Parathyroid adenoma (tissue), 2 donors: ENCODE measurements at regions not wholly inside any gene's neighbourhood (a gene's known extent, or its start where the extent isn't known, plus 50 kb on each side); places are given as distances from the start of the nearest gene placed in this dataset.

Experiments
- H2AFZ ChIP-seq: fragments of 300-600 bp; sonication (generic); one replicate; pipeline ENCODE4 v1.7.0; 2017; ENCODE audit warnings: antibody characterized with exemption, mild to moderate bottlenecking
- H3K27ac ChIP-seq: fragments of 300-600 bp; sonication (generic); one replicate; pipeline ENCODE4 v1.7.0; 2017
- H3K27me3 ChIP-seq: fragments of 300-600 bp; sonication (generic); one replicate; pipeline ENCODE4 v1.7.0; 2017; ENCODE audit warnings: low read length; ENCODE audit not compliant: control insufficient read depth, insufficient read depth
- H3K36me3 ChIP-seq: fragments of 300-600 bp; sonication (generic); one replicate; pipeline ENCODE4 v1.7.0; 2017; ENCODE audit warnings: low read length; ENCODE audit not compliant: control insufficient read depth, insufficient read depth
- H3K4me1 ChIP-seq: fragments of 300-600 bp; sonication (generic); one replicate; pipeline ENCODE4 v1.7.0; 2017; ENCODE audit warnings: control low read depth
- H3K4me2 ChIP-seq: fragments of 300-600 bp; sonication (generic); one replicate; pipeline ENCODE4 v1.7.0; 2017; ENCODE audit warnings: low read length
- H3K4me3 ChIP-seq: fragments of 300-600 bp; sonication (generic); one replicate; pipeline ENCODE4 v1.7.0; 2017; ENCODE audit warnings: low read depth, low read length
- H3K79me2 ChIP-seq: fragments of 300-600 bp; sonication (generic); one replicate; pipeline ENCODE4 v1.7.0; 2017; ENCODE audit warnings: control low read depth
- H3K9ac ChIP-seq: fragments of 300-600 bp; sonication (generic); one replicate; pipeline ENCODE4 v1.7.0; 2017; ENCODE audit warnings: mild to moderate bottlenecking
- H3K9me3 ChIP-seq: fragments of 300-600 bp; sonication (generic); one replicate; pipeline ENCODE4 v1.7.0; 2017; ENCODE audit warnings: low read length; ENCODE audit not compliant: control insufficient read depth
- CTCF ChIP-seq: fragments of 300-600 bp; sonication (generic); IDR thresholded peaks from one replicate; pipeline ENCODE4 v1.7.0; 2017; ENCODE audit warnings: antibody characterized with exemption, mild to moderate bottlenecking
- donor health status: primary hyperparathyroidism.

DNA sequence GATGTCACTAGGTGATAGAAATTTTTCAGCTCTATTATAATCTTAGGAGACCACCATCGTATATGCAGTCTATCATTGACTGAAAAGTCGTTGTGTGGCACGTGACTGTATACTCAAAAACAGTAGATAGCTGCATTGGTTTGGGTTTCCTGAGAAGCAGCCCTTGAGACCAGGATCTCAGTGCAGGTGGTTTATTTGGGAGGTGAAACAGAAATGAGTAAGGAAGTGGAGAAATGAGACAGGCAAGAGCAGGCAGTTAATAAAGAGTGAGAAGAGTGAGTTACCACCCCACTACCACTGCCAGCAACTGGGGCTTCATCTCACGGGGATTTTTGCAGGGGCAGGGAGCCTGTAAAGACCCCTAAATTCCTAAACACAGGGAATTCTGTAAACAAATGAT is 221.0 kb downstream of the SHQ1 start:
- Histone ChIP-seq H3K27me3 (no peaks in the 10 kb centered on the region), H3K79me2 (no peaks in the 10 kb centered on the region), H3K36me3 (no peaks in the 10 kb centered on the region), H3K4me2 (no peak overlapping the region), H3K4me1 (no peaks in the 10 kb centered on the region), H3K9me3 (no peaks in the 10 kb centered on the region), H3K9ac (no peak overlapping the region), H2AFZ (no peak overlapping the region), H3K4me3 (no peak overlapping the region), H3K27ac (no peak overlapping the region)
- TF ChIP-seq CTCF = no peak

DNA sequence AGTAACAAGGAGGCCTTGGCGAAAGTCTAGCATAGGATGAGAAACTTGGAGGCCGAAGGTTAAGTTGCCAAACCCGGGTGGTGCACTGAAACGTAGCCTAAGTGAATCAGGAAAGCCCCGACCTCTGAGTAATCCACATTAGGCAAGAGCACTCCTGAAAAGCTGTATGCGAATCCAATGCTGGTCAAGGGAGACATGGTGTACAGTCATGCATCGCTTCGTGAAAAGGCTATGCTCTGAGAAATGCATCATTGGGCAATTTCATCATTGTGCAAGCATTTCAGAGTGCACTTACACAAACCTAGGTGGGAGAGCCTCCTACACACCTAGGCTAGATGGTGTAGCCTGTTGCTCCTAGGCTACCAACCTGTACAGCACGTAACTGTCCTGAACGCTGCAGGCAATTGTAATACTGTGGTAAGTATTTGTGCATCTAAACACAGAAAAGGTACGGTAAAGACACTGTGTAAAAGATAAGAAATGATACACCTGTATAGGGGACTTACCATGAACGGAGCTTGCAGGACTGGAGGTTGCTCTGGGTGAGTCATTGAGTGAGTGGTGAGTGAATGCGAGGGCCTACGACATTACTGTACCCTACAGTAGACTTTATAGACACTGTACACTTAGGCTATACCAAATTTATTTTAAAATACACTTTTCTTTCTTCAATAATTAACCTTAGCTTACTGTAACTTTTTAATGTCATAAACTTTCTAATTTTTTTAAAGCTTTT is 222.5 kb downstream of the SHQ1 start:
- Histone ChIP-seq H3K27ac (no peak overlapping the region), H3K4me2 (no peak overlapping the region), H3K9me3 (no peaks in the 10 kb centered on the region), H3K36me3 (no peaks in the 10 kb centered on the region), H3K27me3 (no peaks in the 10 kb centered on the region), H3K9ac (no peak overlapping the region), H3K4me3 (no peak overlapping the region), H3K79me2 (no peaks in the 10 kb centered on the region), H2AFZ (no peak overlapping the region), H3K4me1 (no peaks in the 10 kb centered on the region)
- TF ChIP-seq CTCF = no peak

DNA sequence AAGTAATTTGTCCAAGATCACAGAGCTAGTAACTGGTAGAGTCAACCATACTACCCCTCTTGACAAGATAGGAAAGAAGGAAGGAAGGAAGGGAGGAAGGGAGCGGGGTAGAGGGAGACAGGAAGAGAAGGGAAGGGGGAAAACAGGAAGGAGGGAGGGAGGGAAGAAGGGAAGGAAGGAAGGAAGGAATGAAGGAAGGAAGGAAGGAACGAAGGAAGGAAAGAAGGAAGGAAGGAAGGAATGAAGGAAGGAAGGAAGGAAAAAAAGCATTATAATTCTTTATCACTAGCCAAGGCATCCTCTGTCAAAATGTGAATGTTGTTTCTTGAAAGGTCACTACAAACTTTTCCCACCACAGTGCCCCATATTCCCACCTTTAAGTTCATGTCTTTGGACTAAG is 223.6 kb downstream of the SHQ1 start:
- Histone ChIP-seq H3K4me3 (no peak overlapping the region), H3K27me3 (no peaks in the 10 kb centered on the region), H3K36me3 (no peaks in the 10 kb centered on the region), H3K9ac (no peak overlapping the region), H3K9me3 (no peaks in the 10 kb centered on the region), H3K4me1 (no peaks in the 10 kb centered on the region), H3K4me2 (no peak overlapping the region), H3K27ac (no peak overlapping the region), H2AFZ (no peak overlapping the region), H3K79me2 (no peaks in the 10 kb centered on the region)
- TF ChIP-seq CTCF = no peak

- Histone ChIP-seq H2AFZ (no peak overlapping the region), H3K9me3 (no peaks in the 10 kb centered on the region), H3K79me2 (no peaks in the 10 kb centered on the region), H3K4me2 (no peak overlapping the region), H3K9ac (no peak overlapping the region), H3K27me3 (no peaks in the 10 kb centered on the region), H3K4me1 (no peaks in the 10 kb centered on the region), H3K4me3 (no peak overlapping the region), H3K27ac (no peak overlapping the region), H3K36me3 (no peaks in the 10 kb centered on the region)
- TF ChIP-seq CTCF = no peak
These were observed 229.5 kb downstream of the SHQ1 start for GRCh38 chr3:72618739-72619138.

- H3K36me3 ChIP-seq = no peaks in the 10 kb centered on the region
These were observed 230.7 kb downstream of the SHQ1 start for GRCh38 chr3:72617424-72618024.

More at GRCh38 chr3:72617424-72618024, 230.7 kb downstream of the SHQ1 start:
- no peak overlapping the region for H3K27ac ChIP-seq
- H3K9me3 ChIP-seq = no peaks in the 10 kb centered on the region
- no peaks in the 10 kb centered on the region for H3K4me1 ChIP-seq
- no peak overlapping the region for H3K4me3 ChIP-seq
- no peak overlapping the region for H3K4me2 ChIP-seq
- no peak for TF ChIP-seq CTCF
- no peak overlapping the region for H2AFZ ChIP-seq
- no peak overlapping the region for H3K9ac ChIP-seq
- H3K27me3 ChIP-seq = no peaks in the 10 kb centered on the region
- H3K79me2 ChIP-seq = no peaks in the 10 kb centered on the region
